RWPE2 (cell line): ENCODE measurements at regions not wholly inside any gene's neighbourhood (a gene's known extent, or its start where the extent isn't known, plus 50 kb on each side); places are given as distances from the start of the nearest gene placed in this dataset.

Experiments
- ATAC-seq: fragments of 200-7000 bp; cut with Tn5 transposase; 3 replicates; pipeline ENCODE4 v1.9.1; 2021; ENCODE audit warnings: low read depth
- DNase-seq: peaks from one replicate; pipeline ENCODE4 v3.0.0-alpha.2; 2020; ENCODE audit warnings: low spot score
- H3K27ac ChIP-seq: fragments of 450-650 bp; 2 replicates; pipeline ENCODE4 v1.5.1; 2017; ENCODE audit warnings: mild to moderate bottlenecking; ENCODE audit not compliant: poor library complexity, severe bottlenecking
- H3K27me3 ChIP-seq: fragments of 250-450 bp; sonication (Bioruptor Pico); 2 replicates; pipeline ENCODE4 v1.5.1; 2021; ENCODE audit warnings: mild to moderate bottlenecking, moderate library complexity; ENCODE audit not compliant: insufficient read depth, poor library complexity, severe bottlenecking
- H3K36me3 ChIP-seq: fragments of 250-450 bp; sonication (Bioruptor Pico); 2 replicates; pipeline ENCODE4 v1.5.1; 2020; ENCODE audit warnings: low read depth, mild to moderate bottlenecking, moderate library complexity
- H3K4me1 ChIP-seq: fragments of 250-450 bp; sonication (Bioruptor Pico); 2 replicates; pipeline ENCODE4 v1.5.1; 2021; ENCODE audit warnings: mild to moderate bottlenecking, moderate library complexity; ENCODE audit not compliant: insufficient read depth, poor library complexity, severe bottlenecking
- H3K4me3 ChIP-seq: fragments of 250-450 bp; sonication (Bioruptor Pico); 2 replicates; pipeline ENCODE4 v1.5.1; 2021; ENCODE audit warnings: mild to moderate bottlenecking, moderate library complexity; ENCODE audit not compliant: severe bottlenecking
- H3K9me3 ChIP-seq: fragments of 250-450 bp; sonication (Bioruptor Pico); 2 replicates; pipeline ENCODE4 v1.5.1; 2021; ENCODE audit warnings: mild to moderate bottlenecking, moderate library complexity; ENCODE audit not compliant: severe bottlenecking
- CTCF ChIP-seq: fragments of 450-650 bp; IDR thresholded peaks from one replicate; pipeline ENCODE4 v1.5.1; 2017; ENCODE audit warnings: mild to moderate bottlenecking, moderate library complexity; ENCODE audit not compliant: poor library complexity, severe bottlenecking

- no peak for TF ChIP-seq CTCF
- no peaks in the 10 kb centered on the region for H3K9me3 ChIP-seq
- H3K27me3 ChIP-seq = no peaks in the 10 kb centered on the region
- H3K4me3 ChIP-seq = no peak overlapping the region
- ATAC-seq (no peak), DNase-seq (no peak)
- H3K4me1 ChIP-seq = no peaks in the 10 kb centered on the region
- H3K36me3 ChIP-seq = no peaks in the 10 kb centered on the region
- H3K27ac ChIP-seq = no peak overlapping the region
Observed at GRCh38 chr7:106398786-106399185, 114.0 kb upstream of the NAMPT start.

GRCh38 chr7:106397994-106398393 is 113.2 kb upstream of the NAMPT start:
- no peak overlapping the region for H3K27ac ChIP-seq
- TF ChIP-seq CTCF = no peak
- DNase-seq (no peak), ATAC-seq (no peak)
- H3K9me3 ChIP-seq = no peaks in the 10 kb centered on the region
- H3K4me1 ChIP-seq = no peaks in the 10 kb centered on the region
- H3K36me3 ChIP-seq = no peaks in the 10 kb centered on the region
- H3K27me3 ChIP-seq = no peaks in the 10 kb centered on the region
- no peak overlapping the region for H3K4me3 ChIP-seq

GRCh38 chr7:106394526-106394925 is 109.7 kb upstream of the NAMPT start:
- no peaks in the 10 kb centered on the region for H3K27me3 ChIP-seq
- ATAC-seq (no peak), DNase-seq (no peak)
- no peak for TF ChIP-seq CTCF
- no peaks in the 10 kb centered on the region for H3K9me3 ChIP-seq
- H3K36me3 ChIP-seq = no peaks in the 10 kb centered on the region
- no peaks in the 10 kb centered on the region for H3K4me1 ChIP-seq
- H3K27ac ChIP-seq = no peak overlapping the region
- H3K4me3 ChIP-seq = no peak overlapping the region

GRCh38 chr7:106393564-106394251 is 108.9 kb upstream of the NAMPT start:
- no peak overlapping the region for H3K4me3 ChIP-seq
- no peaks in the 10 kb centered on the region for H3K9me3 ChIP-seq
- ATAC-seq = no peak
- H3K27ac ChIP-seq = no peak overlapping the region
- no peaks in the 10 kb centered on the region for H3K4me1 ChIP-seq
- no peak for TF ChIP-seq CTCF
- H3K27me3 ChIP-seq = no peaks in the 10 kb centered on the region
- no peak for DNase-seq
- H3K36me3 ChIP-seq = no peaks in the 10 kb centered on the region

GRCh38 chr7:106392590-106392989 is 107.8 kb upstream of the NAMPT start:
- no peak overlapping the region for H3K27ac ChIP-seq
- H3K36me3 ChIP-seq = no peaks in the 10 kb centered on the region
- H3K4me3 ChIP-seq = no peak overlapping the region
- H3K27me3 ChIP-seq = no peaks in the 10 kb centered on the region
- no peak for TF ChIP-seq CTCF
- DNase-seq = no peak
- no peaks in the 10 kb centered on the region for H3K4me1 ChIP-seq
- ATAC-seq = 0 out of 3 replicates have a peak, but pooled peaks have one; percentile 21
- no peaks in the 10 kb centered on the region for H3K9me3 ChIP-seq
